ENCODE measurements at regions not wholly inside any gene's neighbourhood (a gene's known extent, or its start where the extent isn't known, plus 50 kb on each side); places are given as distances from the start of the nearest gene placed in this dataset.

DNA sequence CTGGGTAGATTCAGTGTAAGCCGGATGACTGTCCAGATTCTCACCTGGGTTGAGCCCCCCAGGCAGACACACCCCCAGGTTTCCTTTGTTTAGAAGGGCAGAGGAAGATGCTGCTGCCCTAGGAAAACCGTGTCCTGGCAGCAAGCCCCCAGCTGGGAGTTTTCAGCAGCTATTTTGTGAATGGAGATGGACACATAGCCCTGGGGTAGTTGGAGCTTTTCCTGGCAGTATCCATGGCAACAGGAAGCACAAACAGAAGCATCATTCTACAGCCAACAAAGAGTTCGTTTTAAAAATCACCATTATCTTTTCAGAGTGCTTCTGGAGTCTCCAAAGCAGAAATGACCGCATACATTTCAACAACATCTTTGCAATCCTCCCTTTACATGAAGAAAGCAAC is 245.5 kb downstream of the BRD1 start:
- ChIA-PET CTCF (no interaction called here), POLR2A (no interaction called here), RAD21 (ENCODE audit: low non-redundant PET in 1 of 2, low total read pairs in 2 of 2, uncharacterized antibody in 2 of 2, unreplicated experiment in 2 of 2) (no interaction called here)
- H3K36me3 ChIP-seq (ENCODE audit: control insufficient read depth in 1 of 2, insufficient read depth in 2 of 2, low read length in 2 of 2), result no peaks in the 10 kb centered on the region
- no peak overlapping the region for H3K4me3 ChIP-seq (replicated peaks in 1 of 2; ENCODE audit: low read depth in 1 of 2, low read length in 2 of 2)
- no peak overlapping the region for H3K4me2 ChIP-seq (ENCODE audit: low read length)
- intact Hi-C loops (cut with micrococcal nuclease), result no loop called here
- DNase-seq (ENCODE audit: low read depth, low spot score) (no peak), ATAC-seq (no peak)
- no peaks in the 10 kb centered on the region for H3K4me1 ChIP-seq (ENCODE audit: control insufficient read depth in 1 of 2, insufficient read depth in 2 of 2, low read length in 2 of 2)
- H3K27ac ChIP-seq (ENCODE audit: low read depth, low read length), result no peak overlapping the region
- no peak overlapping the region for H2AFZ ChIP-seq (ENCODE audit: low read depth, low read length, poor library complexity, severe bottlenecking)
- TF ChIP-seq ELF1 (IDR thresholded peaks at IDR 0.05; ENCODE audit: borderline replicate concordance, low read depth), result no peak
- TF ChIP-seq, protein P1, sequence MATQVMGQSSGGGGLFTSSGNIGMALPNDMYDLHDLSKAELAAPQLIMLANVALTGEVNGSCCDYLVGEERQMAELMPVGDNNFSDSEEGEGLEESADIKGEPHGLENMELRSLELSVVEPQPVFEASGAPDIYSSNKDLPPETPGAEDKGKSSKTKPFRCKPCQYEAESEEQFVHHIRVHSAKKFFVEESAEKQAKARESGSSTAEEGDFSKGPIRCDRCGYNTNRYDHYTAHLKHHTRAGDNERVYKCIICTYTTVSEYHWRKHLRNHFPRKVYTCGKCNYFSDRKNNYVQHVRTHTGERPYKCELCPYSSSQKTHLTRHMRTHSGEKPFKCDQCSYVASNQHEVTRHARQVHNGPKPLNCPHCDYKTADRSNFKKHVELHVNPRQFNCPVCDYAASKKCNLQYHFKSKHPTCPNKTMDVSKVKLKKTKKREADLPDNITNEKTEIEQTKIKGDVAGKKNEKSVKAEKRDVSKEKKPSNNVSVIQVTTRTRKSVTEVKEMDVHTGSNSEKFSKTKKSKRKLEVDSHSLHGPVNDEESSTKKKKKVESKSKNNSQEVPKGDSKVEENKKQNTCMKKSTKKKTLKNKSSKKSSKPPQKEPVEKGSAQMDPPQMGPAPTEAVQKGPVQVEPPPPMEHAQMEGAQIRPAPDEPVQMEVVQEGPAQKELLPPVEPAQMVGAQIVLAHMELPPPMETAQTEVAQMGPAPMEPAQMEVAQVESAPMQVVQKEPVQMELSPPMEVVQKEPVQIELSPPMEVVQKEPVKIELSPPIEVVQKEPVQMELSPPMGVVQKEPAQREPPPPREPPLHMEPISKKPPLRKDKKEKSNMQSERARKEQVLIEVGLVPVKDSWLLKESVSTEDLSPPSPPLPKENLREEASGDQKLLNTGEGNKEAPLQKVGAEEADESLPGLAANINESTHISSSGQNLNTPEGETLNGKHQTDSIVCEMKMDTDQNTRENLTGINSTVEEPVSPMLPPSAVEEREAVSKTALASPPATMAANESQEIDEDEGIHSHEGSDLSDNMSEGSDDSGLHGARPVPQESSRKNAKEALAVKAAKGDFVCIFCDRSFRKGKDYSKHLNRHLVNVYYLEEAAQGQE (IDR thresholded peaks at IDR 0.05; ENCODE audit: low read depth), result no peak
- TF ChIP-seq CBX3 (IDR thresholded peaks at IDR 0.05; ENCODE audit: low read depth), result no peak
- TF ChIP-seq, protein P2, sequence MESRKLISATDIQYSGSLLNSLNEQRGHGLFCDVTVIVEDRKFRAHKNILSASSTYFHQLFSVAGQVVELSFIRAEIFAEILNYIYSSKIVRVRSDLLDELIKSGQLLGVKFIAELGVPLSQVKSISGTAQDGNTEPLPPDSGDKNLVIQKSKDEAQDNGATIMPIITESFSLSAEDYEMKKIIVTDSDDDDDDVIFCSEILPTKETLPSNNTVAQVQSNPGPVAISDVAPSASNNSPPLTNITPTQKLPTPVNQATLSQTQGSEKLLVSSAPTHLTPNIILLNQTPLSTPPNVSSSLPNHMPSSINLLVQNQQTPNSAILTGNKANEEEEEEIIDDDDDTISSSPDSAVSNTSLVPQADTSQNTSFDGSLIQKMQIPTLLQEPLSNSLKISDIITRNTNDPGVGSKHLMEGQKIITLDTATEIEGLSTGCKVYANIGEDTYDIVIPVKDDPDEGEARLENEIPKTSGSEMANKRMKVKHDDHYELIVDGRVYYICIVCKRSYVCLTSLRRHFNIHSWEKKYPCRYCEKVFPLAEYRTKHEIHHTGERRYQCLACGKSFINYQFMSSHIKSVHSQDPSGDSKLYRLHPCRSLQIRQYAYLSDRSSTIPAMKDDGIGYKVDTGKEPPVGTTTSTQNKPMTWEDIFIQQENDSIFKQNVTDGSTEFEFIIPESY (IDR thresholded peaks at IDR 0.05; ENCODE audit: extremely low read depth, insufficient replicate concordance, low read length), result no peak
- TF ChIP-seq SIN3A (IDR thresholded peaks at IDR 0.05; ENCODE audit: low read depth), result no peak
- no peak for TF ChIP-seq CEBPB (IDR thresholded peaks at IDR 0.05; ENCODE audit: low read depth)
- no peak for TF ChIP-seq TCF7L2 (IDR thresholded peaks at IDR 0.05; ENCODE audit: borderline replicate concordance, extremely low read depth, insufficient read depth, insufficient read length)
- TF ChIP-seq EGR1 (IDR thresholded peaks at IDR 0.05; ENCODE audit: low read depth), result no peak
- no peak for TF ChIP-seq POLR2A (IDR thresholded peaks at IDR 0.05; ENCODE audit: borderline replicate concordance, extremely low read depth, insufficient read depth, insufficient read length)
- no peak for TF ChIP-seq YY1 (IDR thresholded peaks at IDR 0.05; ENCODE audit: extremely low read depth, insufficient replicate concordance, low read depth, low read length)
- no peak for TF ChIP-seq ZNF274 (IDR thresholded peaks at IDR 0.05; ENCODE audit: low read depth, low read length)
- TF ChIP-seq SP1 (IDR thresholded peaks at IDR 0.05; ENCODE audit: low read depth), result no peak
- TF ChIP-seq, protein P3, sequence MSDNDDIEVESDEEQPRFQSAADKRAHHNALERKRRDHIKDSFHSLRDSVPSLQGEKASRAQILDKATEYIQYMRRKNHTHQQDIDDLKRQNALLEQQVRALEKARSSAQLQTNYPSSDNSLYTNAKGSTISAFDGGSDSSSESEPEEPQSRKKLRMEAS (IDR thresholded peaks at IDR 0.05), result no peak
- no peak for TF ChIP-seq EZH2 (IDR thresholded peaks at IDR 0.05)
- TF ChIP-seq RAD21 (IDR thresholded peaks at IDR 0.05; ENCODE audit: low read depth), result no peak
- no peak for TF ChIP-seq FOSL1 (IDR thresholded peaks at IDR 0.05; ENCODE audit: low read depth)
- TF ChIP-seq, protein P4, sequence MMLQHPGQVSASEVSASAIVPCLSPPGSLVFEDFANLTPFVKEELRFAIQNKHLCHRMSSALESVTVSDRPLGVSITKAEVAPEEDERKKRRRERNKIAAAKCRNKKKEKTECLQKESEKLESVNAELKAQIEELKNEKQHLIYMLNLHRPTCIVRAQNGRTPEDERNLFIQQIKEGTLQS (IDR thresholded peaks at IDR 0.05), result no peak
- no peak for TF ChIP-seq JUND (IDR thresholded peaks at IDR 0.05)
- H3K27me3 ChIP-seq (ENCODE audit: insufficient read depth, low read length), result no peaks in the 10 kb centered on the region
- H3K9ac ChIP-seq (ENCODE audit: low read length), result no peak overlapping the region
- peaks cover 33% of the 10 kb centered on the region for H3K79me2 ChIP-seq (ENCODE audit: insufficient read depth, low read length)
- no peaks in the 10 kb centered on the region for H4K20me1 ChIP-seq (ENCODE audit: insufficient read depth)
- BruUV-seq (replicated peaks), result no TSS peak
- H3K9me3 ChIP-seq (ENCODE audit: control insufficient read depth in 1 of 2, insufficient read depth in 1 of 2, low read depth in 1 of 2, low read length in 2 of 2), result peaks cover 9 to 11% of the 10 kb centered on the region in 2 experiments; a peak in 2 of 4 replicates
- H3K9me2 ChIP-seq (ENCODE audit: insufficient read depth), result no peaks in the 10 kb centered on the region
